A549 (cell line): ENCODE measurements at regions not wholly inside any gene's neighbourhood (a gene's known extent, or its start where the extent isn't known, plus 50 kb on each side); places are given as distances from the start of the nearest gene placed in this dataset.

ENCODE experiments used
- CEBPB ChIP-seq, 2 experiments: fragments of >200 bp in 1 of 2; sonication (Bioruptor Twin) in 1 of 2; formaldehyde crosslinking in 1 of 2; IDR thresholded peaks; 2 replicates each; pipeline ENCODE4 v1.6.1; 2012 to 2016
- CHD4 ChIP-seq: fragments of 200-600 bp; sonication (generic); IDR thresholded peaks from 2 replicates; pipeline ENCODE4 v1.6.1; 2016; ENCODE audit warnings: antibody characterized with exemption, mild to moderate bottlenecking, borderline replicate concordance
- CTCF ChIP-seq: fragments of >200 bp; sonication (Bioruptor Twin); formaldehyde crosslinking; IDR thresholded peaks from 3 replicates; pipeline ENCODE4 v1.5.1; 2016
- E2F6 ChIP-seq: IDR thresholded peaks from 2 replicates; pipeline ENCODE4 v1.6.1; 2012; ENCODE audit warnings: low read depth, borderline replicate concordance
- EP300 ChIP-seq, 2 experiments: fragments of >200 bp; sonication (Bioruptor Twin); formaldehyde crosslinking; IDR thresholded peaks; 2 replicates in 1 of 2; 3 replicates in 1 of 2; pipeline ENCODE4 v1.6.1; 2016 to 2017
- FOSL2 ChIP-seq, 2 experiments: fragments of 450-650 bp in 1 of 2; fragments of >200 bp in 1 of 2; sonication (Bioruptor Twin) in 1 of 2; formaldehyde crosslinking; IDR thresholded peaks; 2 replicates each; pipeline versions ENCODE4 v1.5.0 to v1.6.1; 2016 to 2020; ENCODE audit warnings: mild to moderate bottlenecking in 1 of 2, moderate library complexity in 1 of 2
- KDM5A ChIP-seq: fragments of 200-600 bp; sonication (generic); IDR thresholded peaks from 2 replicates; pipeline ENCODE4 v1.6.1; 2016; ENCODE audit warnings: antibody characterized with exemption, mild to moderate bottlenecking
- RAD21 ChIP-seq, 2 experiments: fragments of >200 bp in 1 of 2; sonication (Bioruptor Twin) in 1 of 2; formaldehyde crosslinking in 1 of 2; IDR thresholded peaks in 1 of 2; conservative IDR thresholded peaks in 1 of 2; 2 replicates in 1 of 2; 3 replicates in 1 of 2; pipeline ENCODE4 v1.6.1; 2012 to 2018; ENCODE audit warnings: inconsistent platforms in 1 of 2
- REST ChIP-seq: fragments of 200-600 bp; sonication (generic); IDR thresholded peaks from 2 replicates; pipeline ENCODE4 v1.6.1; 2016; ENCODE audit warnings: antibody characterized with exemption, mild to moderate bottlenecking, moderate library complexity
- SREBF2 ChIP-seq: fragments of 450-650 bp; IDR thresholded peaks from 2 replicates; pipeline ENCODE4 v1.6.1; 2014; ENCODE audit warnings: mild to moderate bottlenecking, moderate library complexity

- TF ChIP-seq EP300 (IDR thresholded peaks at IDR 0.05) (no peak), FOSL2 (IDR thresholded peaks at IDR 0.05) (no peak), FOSL2 (CRISPR knock-in tag; IDR thresholded peaks at IDR 0.05) (no peak), CEBPB (IDR thresholded peaks at IDR 0.05) (no peak), CTCF (no peak), E2F6 (no peak), REST (no peak), SREBF2 (no peak), CHD4 (no peak), KDM5A (no peak), RAD21 (conservative IDR thresholded peaks at IDR 0.05 in 1 of 2, IDR thresholded peaks at IDR 0.05 in 1 of 2) (no peak)
Observed at GRCh38 chr16:6170022-6170421, 1072.4 kb upstream of the EEF2KMT start.
